Suprapubic skin (tissue), 4 donors: ENCODE measurements at regions not wholly inside any gene's neighbourhood (a gene's known extent, or its start where the extent isn't known, plus 50 kb on each side); places are given as distances from the start of the nearest gene placed in this dataset.

Experiments
- DNase-seq, 2 donors: peaks; one replicate each; pipeline ENCODE4 v3.0.0-alpha.2; 2019; ENCODE audit warnings: low spot score in 2 of 2
- H3K27ac ChIP-seq: fragments of 200-600 bp; sonication (generic); one replicate; pipeline ENCODE4 v1.5.1; 2019
- H3K27me3 ChIP-seq: fragments of 200-600 bp; sonication (generic); one replicate; pipeline ENCODE4 v1.5.1; 2019
- H3K36me3 ChIP-seq: fragments of 200-600 bp; sonication (generic); one replicate; pipeline ENCODE4 v1.5.1; 2019
- H3K4me1 ChIP-seq: fragments of 200-600 bp; sonication (generic); one replicate; pipeline ENCODE4 v1.5.1; 2019
- H3K4me3 ChIP-seq: fragments of 200-600 bp; sonication (generic); one replicate; pipeline ENCODE4 v1.5.1; 2019; ENCODE audit warnings: mild to moderate bottlenecking
- H3K9me3 ChIP-seq: fragments of 200-600 bp; sonication (generic); one replicate; pipeline ENCODE4 v1.5.1; 2019
- CTCF ChIP-seq, 2 donors: fragments of 200-600 bp in 1 of 2; fragments of 450-650 bp in 1 of 2; sonication (generic) in 1 of 2; IDR thresholded peaks; one replicate each; pipeline ENCODE4 v1.5.1; 2016 to 2019; ENCODE audit warnings: antibody characterized with exemption in 2 of 2, mild to moderate bottlenecking in 1 of 2, moderate library complexity in 1 of 2
- EP300 ChIP-seq: sonication (generic); formaldehyde crosslinking; IDR thresholded peaks from one replicate; pipeline ENCODE4 v1.6.1; 2017; ENCODE audit warnings: antibody characterized with exemption
- POLR2A ChIP-seq, 2 donors: fragments of 450-650 bp; IDR thresholded peaks; one replicate each; pipeline ENCODE4 v1.6.1; 2017; ENCODE audit warnings: antibody characterized with exemption in 2 of 2, mild to moderate bottlenecking in 2 of 2, moderate library complexity in 2 of 2
- POLR2AphosphoS5 ChIP-seq, 3 donors: sonication (generic); formaldehyde crosslinking; IDR thresholded peaks; one replicate each; pipeline ENCODE4 v1.6.1; 2017; ENCODE audit warnings: antibody characterized with exemption in 3 of 3
- WGBS: methylation state at CpG from one replicate; pipeline ENCODE4 v1.1.5; 2018; 5-methylcytosine and 5-hydroxymethylcytosine counted together

DNA sequence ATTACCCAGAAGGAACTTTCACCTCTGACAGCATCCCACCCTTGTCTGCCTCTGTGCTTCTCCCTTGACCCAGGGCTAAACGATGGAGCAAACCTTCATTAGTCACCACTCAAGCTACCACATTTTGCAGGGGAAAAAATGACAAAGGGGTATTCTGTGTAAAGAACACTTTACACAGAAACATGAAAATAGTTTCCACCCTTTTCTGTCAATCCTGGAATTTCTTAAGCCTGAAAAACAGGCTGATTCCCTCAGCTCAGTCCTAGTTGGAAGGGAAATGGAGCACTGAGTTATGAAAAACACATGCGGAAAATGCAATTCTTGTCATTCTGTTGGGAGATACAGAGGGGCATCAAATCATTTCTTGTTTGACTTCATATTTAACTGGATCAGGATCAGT lies 175.0 kb upstream of the HNRNPA3 start:
- no peaks in the 10 kb centered on the region for H3K4me1 ChIP-seq
- 60% methylated on average over 2 of the region's 2 CpGs for WGBS
- DNase-seq, result no peak
- TF ChIP-seq EP300 (no peak), POLR2AphosphoS5 (IDR thresholded peaks at IDR 0.05) (no peak), CTCF (IDR thresholded peaks at IDR 0.05) (no peak), POLR2A (IDR thresholded peaks at IDR 0.05) (no peak)
- H3K27me3 ChIP-seq, result peaks cover 18% of the 10 kb centered on the region
- no peak overlapping the region for H3K4me3 ChIP-seq
- no peaks in the 10 kb centered on the region for H3K9me3 ChIP-seq
- H3K36me3 ChIP-seq, result no peaks in the 10 kb centered on the region
- H3K27ac ChIP-seq, result no peak overlapping the region

DNA sequence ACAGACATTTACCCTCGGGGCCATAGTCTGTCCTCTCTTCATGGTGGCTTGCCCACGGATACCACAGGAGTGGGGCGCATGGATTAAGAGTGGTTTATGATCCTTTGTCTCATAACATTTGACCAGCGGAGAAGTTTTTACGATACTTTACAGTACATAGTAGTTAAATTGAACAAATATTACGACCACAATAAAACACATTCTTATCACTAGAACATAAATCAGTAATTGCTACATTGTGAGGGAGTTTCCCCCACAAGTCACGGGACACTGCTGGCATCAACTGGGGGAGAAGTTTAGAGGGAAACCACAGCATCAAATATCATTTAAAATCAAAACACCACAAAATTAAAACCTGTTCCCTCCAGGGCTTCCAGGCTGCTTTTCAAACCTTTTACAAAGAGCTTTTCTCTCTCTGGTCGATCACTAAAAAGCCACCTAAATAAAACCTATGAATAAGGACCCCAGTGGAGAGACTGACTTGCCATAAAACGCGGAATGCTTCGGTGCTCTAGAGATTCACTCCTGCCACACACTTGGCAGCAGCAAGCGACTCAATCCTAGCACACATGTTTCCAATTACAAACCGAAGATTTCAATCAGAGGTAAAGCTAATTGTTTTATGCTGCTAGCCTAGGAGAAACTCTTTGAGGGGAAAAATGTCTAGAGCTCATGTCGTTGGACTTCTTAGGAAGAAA lies 173.7 kb upstream of the HNRNPA3 start:
- TF ChIP-seq EP300 (no peak), POLR2AphosphoS5 (IDR thresholded peaks at IDR 0.05) (no peak), POLR2A (IDR thresholded peaks at IDR 0.05) (no peak), CTCF (IDR thresholded peaks at IDR 0.05) (no peak)
- WGBS, result 33% methylated on average over 14 of the region's 14 CpGs

DNA sequence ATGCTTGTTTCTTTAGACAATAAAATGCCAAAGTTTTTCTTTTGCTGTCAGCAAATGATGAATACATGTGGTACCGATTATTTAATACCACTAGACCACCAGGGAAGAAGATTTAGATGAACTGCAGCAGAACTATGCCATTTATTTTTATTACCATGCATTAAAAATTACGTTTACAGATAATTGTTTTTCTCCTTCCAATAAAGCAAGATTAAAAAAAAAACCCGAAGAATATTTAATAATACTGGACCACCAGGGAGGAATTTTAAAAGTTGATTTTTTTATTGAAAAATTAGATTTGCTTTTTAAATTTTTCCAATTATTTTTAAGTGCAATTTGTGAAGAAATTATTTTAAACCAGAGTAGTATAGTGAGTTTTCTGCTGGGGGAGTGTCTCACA lies 170.3 kb upstream of the HNRNPA3 start:
- no peak for TF ChIP-seq POLR2A (IDR thresholded peaks at IDR 0.05)
- TF ChIP-seq CTCF (IDR thresholded peaks at IDR 0.05), result no peak
- no peak for TF ChIP-seq POLR2AphosphoS5 (IDR thresholded peaks at IDR 0.05)
- TF ChIP-seq EP300, result no peak
- no peak overlapping the region for H3K27ac ChIP-seq
- DNase-seq, result no peak
- no peaks in the 10 kb centered on the region for H3K36me3 ChIP-seq
- H3K9me3 ChIP-seq, result no peaks in the 10 kb centered on the region
- H3K27me3 ChIP-seq, result peaks cover 15% of the 10 kb centered on the region
- no peak overlapping the region for H3K4me3 ChIP-seq
- 63% methylated on average over 3 of the region's 3 CpGs for WGBS
- H3K4me1 ChIP-seq, result no peaks in the 10 kb centered on the region

More for the DNA sequence above, 173.7 kb upstream of the HNRNPA3 start:
- Histone ChIP-seq H3K9me3 (no peaks in the 10 kb centered on the region), H3K27ac (no peak overlapping the region), H3K4me1 (no peaks in the 10 kb centered on the region), H3K36me3 (no peaks in the 10 kb centered on the region), H3K27me3 (peaks cover 15% of the 10 kb centered on the region), H3K4me3 (no peak overlapping the region)
- DNase-seq, result no peak

DNA sequence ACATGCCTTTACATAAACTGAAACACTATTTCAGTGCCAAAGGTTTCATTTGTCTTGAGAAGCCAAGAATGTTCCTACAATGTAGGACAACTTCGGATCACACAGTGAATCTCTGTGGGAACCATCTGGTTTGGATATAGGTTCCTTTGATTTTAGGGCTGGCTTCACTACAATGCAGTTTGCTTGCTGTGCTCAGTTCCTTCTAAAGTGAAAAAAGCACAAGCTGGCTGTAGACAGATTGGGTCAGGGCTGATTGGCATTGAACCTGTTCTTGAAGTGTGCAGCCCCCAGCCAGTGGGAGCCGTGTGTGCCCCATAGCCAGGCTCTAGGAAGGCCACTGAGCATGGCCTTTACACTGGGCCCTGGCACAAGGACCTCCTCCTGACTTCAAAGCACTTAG lies 167.9 kb upstream of the HNRNPA3 start:
- no peaks in the 10 kb centered on the region for H3K36me3 ChIP-seq
- TF ChIP-seq POLR2AphosphoS5 (IDR thresholded peaks at IDR 0.05), result no peak
- no peaks in the 10 kb centered on the region for H3K4me1 ChIP-seq
- no peak for DNase-seq
- H3K27ac ChIP-seq, result no peak overlapping the region
- no peak overlapping the region for H3K4me3 ChIP-seq
- H3K9me3 ChIP-seq, result no peaks in the 10 kb centered on the region
- peaks cover 6% of the 10 kb centered on the region for H3K27me3 ChIP-seq
- 62% methylated on average over 2 of the region's 2 CpGs for WGBS

DNA sequence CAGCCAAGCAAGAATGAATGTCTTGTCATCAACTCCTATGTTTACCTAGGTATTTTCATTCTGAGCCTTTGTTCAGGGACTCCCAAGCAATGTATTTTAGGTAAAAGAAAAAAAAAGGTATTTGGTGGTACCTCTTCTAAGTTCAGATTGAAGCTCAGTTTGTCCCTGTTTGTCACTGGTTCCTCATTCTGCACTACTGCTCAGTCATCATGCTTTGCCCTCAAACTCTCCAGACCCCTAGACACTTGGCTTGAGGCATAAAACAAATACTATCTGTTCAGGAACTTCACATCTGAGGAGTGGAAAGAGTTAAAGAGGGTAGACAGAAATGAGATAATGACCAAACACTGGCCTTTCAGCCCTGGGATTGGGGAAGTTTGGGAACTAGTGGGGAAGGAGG lies 163.6 kb upstream of the HNRNPA3 start:
- Histone ChIP-seq H3K27me3 (no peaks in the 10 kb centered on the region), H3K27ac (no peak overlapping the region), H3K36me3 (no peaks in the 10 kb centered on the region), H3K4me3 (no peak overlapping the region), H3K4me1 (no peaks in the 10 kb centered on the region), H3K9me3 (no peaks in the 10 kb centered on the region)
- TF ChIP-seq POLR2A (IDR thresholded peaks at IDR 0.05) (no peak), CTCF (IDR thresholded peaks at IDR 0.05) (no peak), POLR2AphosphoS5 (IDR thresholded peaks at IDR 0.05) (no peak), EP300 (no peak)
- DNase-seq, result no peak

DNA sequence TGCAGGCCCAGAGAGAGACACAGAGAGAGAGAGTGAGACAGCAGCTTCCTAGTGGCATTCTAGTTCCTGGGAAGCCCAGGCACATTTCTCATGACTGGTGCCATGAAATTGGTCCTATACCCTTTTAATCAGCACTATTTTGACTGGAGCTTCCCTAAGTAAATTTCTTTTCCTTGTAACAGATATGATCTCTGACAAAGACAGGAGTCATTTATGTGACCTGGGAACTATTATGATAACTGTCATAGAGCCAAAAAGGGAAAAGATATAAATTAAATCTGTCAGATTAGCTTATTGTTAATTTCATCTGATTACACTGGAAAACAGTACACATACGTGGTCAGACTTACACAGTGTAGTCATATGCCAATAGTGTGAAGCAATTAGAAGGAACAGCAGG lies 161.3 kb upstream of the HNRNPA3 start:
- Histone ChIP-seq H3K9me3 (no peaks in the 10 kb centered on the region), H3K27ac (no peak overlapping the region), H3K4me3 (no peak overlapping the region), H3K36me3 (no peaks in the 10 kb centered on the region), H3K27me3 (no peaks in the 10 kb centered on the region), H3K4me1 (no peaks in the 10 kb centered on the region)
- WGBS, result 54% methylated on average over 1 of the region's 1 CpG
- no peak for DNase-seq
- TF ChIP-seq CTCF (IDR thresholded peaks at IDR 0.05), result no peak
- TF ChIP-seq POLR2AphosphoS5 (IDR thresholded peaks at IDR 0.05), result no peak
- no peak for TF ChIP-seq POLR2A (IDR thresholded peaks at IDR 0.05)
- TF ChIP-seq EP300, result no peak
